ENCODE measurements at regions not wholly inside any gene's neighbourhood (a gene's known extent, or its start where the extent isn't known, plus 50 kb on each side); places are given as distances from the start of the nearest gene placed in this dataset.
"Not testable (repeated sequence)": the region's sequence is repeated elsewhere in the genome, so short reads cannot be mapped to it uniquely, and the experiment has no call there.

DNA sequence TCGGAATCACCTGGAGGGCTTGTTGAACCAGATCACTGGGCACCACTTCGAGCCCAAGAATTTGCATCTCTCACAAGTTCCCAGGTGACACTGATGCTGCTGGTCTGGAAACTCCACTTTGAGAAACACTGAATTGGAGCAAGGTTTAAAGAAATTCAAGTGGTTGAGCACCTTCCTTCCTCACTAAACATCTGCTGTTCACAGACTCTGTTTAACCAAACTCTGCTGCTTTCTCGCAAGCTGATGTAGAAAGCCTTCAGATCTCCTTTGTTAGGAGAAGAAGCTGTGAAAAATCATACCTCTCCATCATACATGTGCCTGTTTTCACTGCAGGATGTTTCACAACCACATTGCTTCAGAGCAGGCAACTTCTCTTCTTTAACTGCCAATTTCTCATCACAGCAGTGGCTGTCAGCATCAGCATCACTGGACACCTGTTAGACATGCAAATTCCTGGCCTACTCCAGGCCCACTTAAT is 87.5 kb upstream of the TOP1 start:
- DNase-seq, result no peak

DNA sequence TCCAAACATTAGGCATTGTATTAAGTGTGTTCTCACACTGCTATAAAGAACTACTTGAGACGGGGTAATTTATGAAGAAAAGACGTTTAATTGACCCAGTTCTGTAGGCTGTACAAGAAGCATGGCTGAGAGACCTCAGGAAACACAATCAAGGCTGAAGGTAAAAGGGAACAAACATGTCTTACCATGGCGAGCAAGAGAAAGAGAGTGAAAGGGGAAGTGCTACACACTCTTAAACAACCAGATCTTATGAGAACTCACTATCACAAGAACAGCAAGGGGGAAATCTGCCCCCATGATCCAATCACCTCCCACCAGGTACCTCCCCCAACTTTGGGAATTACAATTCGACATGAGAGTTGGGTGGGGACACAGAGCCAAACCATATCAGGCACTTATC is 86.6 kb upstream of the TOP1 start:
- DNase-seq, result no peak

DNA sequence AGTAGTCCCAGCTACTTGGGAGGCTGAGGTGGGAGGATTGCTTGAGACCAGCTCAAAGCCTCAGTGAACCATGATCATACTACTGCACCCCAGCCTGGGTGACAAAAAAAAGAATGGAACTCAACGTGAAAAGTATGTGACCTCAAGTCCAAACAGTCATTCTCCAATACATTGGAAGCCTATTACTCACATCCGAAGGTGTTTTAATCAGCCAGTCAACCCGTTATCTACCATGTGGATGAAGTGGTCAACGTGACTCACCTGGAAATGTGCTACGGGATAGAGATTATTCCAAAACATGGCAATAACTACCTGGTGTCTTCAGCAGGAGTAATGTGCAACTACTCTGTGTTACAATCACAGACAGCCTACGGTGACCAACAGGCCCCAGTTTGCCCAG is 85.8 kb upstream of the TOP1 start:
- no peak for DNase-seq

- DNase-seq, result no peak
These were observed 85.0 kb upstream of the TOP1 start for GRCh38 chr20:40943591-40943990.

- no peak for DNase-seq
These were observed 83.4 kb upstream of the TOP1 start for GRCh38 chr20:40945189-40945588.

GRCh38 chr20:40945754-40946450 is 82.7 kb upstream of the TOP1 start:
- DNase-seq, result no peak

GRCh38 chr20:40946451-40946850 is 82.2 kb upstream of the TOP1 start:
- DNase-seq, result no peak

DNA sequence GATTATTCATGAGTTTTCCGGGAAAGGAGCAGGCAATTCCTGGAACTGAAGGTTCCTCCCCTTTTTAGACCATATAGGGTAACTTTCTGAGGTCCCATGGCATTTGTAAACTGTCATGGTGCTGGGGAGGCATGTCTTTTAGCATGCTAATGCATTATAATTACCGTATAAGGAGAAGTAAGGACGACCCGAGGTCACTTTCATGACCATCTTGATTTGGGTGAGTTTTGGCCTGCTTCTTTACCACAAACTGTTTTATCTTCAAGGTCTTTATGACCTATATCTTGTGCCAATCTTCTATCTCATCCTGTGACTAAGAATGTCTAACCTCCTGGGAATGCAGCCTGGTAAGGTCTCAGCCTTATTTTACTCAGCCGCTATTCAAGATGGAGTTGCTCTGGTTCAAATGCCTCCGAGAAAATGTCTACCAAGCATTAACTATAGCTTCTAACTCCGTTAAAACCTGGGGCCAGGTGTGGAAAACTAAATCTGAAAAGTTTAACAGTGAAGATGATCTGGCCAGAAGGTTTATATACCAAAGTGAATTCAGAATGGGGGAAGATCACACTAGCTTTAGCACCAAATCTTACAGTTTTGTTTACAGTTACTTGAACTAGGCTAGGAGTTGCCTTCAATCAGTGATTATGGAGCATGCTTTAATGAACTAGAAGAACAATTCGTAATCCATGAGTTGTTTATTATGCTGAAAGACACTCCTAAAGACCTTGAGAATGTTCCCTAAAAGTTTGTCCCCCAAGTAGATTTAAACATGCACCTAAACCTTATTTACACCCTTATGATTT is 80.0 kb upstream of the TOP1 start:
- DNase-seq, result no peak

- no peak for DNase-seq
These were observed 79.3 kb upstream of the TOP1 start for GRCh38 chr20:40949346-40949745.

DNA sequence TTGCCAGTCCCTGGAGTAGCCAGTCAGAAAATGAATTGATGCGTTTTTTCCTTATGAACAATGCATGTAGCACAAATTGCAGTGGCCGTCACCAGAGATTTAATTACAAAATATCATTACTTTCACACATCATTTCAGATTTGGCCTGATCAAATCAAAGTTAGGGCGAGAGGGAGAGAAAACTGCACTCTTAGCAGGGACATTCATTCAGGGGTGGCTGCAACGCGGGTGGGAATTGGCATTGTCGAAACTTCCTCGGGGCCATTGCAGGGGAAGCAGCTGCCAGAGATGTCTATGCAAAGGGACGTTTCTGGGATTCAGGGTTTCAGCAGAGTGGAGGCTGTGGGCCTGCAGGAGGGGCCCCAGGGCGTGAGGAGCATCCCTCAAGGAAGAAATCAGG is 76.5 kb upstream of the TOP1 start:
- no peak for DNase-seq

GRCh38 chr20:40953416-40953815 is 75.2 kb upstream of the TOP1 start:
- DNase-seq, result no peak

DNA sequence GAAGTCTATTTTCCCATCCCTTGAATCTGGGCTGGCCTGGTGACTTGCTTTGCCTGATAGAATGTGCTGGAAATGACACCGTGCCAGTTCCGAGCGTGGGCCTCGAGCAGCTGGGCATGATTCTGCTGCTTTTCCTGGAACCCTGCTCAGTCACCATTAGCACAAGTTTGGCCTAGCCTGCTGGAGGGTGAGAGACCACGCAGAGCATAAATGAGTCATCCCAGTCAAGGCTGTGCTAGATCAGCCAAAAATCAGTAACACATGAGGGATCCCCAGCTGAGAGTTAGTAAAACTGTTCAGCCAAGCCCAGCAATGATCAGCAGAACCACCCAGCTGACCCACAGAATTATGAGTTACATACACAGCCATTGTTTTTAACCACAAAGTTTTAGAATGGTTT is 74.8 kb upstream of the TOP1 start:
- DNase-seq, result no peak

- no peak for DNase-seq
These were observed 74.0 kb upstream of the TOP1 start for GRCh38 chr20:40954521-40955165.

DNA sequence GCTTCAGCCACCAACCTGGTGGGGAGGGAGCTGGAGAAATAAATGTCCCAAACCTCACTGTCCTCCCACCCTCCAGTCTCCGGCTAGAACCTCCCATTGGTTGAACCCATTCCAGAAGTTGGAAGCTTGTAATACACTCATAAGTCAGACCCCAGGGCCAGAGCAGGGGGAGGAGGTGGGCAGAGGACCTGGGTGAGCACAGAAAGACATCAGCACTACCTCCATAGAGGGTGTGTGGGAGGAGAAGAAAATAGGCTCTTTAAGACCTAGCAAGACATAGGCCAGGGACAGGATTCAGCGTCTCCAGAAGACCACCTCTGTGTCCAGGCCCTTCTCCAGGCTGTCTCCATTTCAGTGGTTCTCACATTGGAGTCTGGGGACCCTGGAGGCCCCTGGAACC is 73.3 kb upstream of the TOP1 start:
- DNase-seq, result no peak

DNA sequence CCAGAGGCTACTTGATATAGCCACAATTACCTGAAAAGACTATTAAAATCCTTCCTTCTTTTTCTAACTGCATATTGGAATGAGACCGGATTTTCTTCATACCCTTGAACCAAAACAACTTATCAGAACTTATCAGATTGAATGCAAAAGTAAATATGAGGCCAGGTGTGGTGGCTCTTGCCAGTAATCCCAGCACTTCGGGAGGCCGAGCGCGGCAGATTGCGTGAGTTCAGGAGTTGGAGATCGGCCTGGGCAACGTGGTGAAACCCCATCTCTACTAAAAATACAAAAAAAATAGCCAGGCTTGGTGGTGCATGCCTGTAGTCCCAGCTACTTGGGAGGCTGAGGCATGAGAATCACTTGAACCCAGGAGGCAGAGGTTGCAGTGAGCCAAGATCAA is 72.8 kb upstream of the TOP1 start:
- DNase-seq, result not testable (repeated sequence)

DNA sequence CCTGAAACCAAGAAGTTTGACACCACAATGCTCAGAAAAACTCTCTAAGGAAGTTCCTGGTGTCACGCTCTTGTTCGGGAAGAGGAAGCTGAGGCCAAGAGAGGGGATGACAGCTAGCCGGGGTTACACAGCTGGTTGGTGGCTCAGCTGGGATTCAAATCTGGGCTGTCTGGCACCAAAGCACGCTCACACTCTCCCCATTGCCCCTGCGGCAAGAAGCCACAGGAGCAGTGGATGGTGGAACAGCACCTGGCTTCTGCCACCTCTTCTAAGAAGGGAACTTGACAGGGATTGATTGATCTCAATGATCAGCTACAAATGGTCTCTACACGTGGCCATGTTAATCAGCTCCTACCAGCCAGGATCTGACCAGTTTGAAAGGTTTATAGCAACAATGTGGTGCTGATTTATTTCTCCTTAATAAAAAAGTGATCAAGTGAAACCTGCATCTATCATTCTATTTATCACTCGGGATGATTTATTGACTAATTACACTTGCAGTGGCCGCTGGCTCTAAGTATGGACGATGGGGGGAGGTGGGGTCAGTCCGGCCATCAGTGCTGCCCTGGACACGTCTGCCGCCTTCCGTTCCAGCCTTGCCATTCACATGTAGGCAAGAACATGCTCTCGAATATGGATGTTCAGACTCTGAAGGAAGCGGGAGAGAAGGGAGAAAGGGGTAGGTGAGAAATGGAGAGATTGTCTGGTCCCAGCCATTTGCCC is 71.9 kb upstream of the TOP1 start:
- DNase-seq, result no peak

DNA sequence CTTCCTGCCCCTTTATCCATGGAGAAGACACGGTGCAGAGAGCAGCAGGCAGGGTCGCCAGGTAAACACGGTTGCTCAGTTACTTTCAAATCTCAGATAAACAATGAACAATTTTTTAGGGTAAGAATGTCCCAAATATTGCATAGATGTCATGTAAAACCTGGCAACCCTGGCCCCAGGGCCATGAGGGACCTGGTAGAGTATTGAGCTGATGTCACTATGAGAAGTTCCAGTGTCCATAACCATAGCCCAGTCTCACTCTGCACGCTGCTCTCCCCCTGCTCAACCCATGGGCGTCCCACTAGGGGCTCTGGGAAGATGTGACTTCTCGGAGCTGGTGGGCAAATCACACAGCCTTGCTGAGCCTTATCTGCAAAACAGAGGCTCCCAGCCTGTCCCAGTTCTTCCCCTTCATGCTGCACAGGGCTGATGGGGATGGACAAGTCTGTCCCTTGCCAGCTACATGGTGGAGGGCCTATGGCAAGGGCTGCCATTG is 71.3 kb upstream of the TOP1 start:
- no peak for DNase-seq

GRCh38 chr20:40958598-40958997 is 70.0 kb upstream of the TOP1 start:
- no peak for DNase-seq

DNA sequence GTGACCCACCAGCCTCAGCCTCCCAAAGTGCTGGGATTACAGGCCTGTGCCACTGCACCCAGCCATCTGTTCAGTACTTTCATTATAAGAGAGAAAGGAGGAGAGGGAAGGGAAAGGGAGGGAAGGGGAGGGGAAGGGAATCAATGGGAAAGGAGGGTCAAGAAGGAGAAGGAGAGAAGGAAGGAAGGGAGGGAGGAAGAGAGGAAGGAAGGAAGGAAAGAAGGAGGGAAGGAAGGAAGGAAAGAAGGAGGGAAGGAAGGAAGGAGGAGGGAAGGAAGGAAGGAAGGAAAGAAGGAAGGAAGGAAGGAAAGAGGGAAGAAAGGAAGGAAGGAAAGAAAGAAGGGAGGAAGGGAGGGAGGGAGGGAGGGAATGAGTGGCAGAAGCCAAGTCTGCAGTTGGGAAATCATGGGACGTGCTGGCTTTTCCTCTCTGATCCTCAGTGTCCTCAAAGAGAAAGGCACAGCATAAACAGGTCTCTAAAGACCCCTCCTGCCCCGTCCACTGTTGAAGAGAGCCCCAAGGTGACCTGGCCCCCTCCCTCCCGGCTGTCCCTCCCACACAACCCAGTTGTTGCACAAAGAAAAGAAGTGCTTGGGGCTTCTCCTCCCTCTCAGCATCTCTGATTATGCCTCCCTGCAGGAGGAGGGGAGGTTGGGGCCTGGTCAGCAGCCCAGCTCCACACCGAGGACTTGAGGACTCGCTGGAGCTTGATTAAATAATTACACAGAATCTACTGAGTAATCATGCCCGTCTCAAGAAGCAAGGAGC is 69.1 kb upstream of the TOP1 start:
- DNase-seq, result no peak

DNA sequence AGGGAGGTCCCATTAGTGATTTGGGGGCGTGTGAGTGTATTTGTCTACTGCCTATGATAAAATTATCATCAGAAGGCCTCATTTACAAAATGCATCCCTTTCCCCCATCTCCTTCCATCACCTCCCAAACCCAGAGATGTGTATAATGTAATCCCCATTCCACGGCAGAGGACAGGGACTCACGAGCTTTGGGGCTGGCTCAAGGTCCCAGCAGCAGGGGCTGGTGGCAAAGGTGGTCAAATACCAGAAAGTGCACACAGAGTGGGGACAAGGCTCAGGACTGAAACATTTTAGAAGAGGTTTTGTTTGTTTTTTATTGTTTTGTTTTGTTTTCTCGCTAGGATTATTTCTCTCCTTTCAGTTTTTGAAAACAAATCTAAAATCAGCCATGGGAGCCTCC is 68.5 kb upstream of the TOP1 start:
- DNase-seq, result no peak

DNA sequence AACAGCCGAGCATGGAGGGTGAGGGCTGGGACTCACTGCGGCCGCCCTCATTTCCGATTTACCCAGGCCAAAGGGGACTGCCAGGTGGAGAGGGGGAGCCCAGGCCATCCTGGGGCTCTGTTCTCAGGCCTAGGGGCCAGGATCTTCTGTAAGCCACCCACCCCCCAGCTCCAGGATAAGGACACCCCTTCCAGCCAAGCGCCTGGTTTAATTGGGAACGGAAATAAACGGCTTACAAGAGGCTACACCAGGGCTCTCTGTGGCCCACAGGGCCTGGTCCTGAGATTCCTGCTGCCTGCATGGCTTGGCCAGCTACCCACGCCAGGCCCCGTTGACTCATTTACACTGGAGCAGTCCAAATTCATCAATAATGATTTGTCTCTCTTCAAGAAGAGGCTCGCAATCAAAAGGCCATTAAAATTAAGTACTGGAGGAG is 68.1 kb upstream of the TOP1 start:
- no peak for DNase-seq

DNA sequence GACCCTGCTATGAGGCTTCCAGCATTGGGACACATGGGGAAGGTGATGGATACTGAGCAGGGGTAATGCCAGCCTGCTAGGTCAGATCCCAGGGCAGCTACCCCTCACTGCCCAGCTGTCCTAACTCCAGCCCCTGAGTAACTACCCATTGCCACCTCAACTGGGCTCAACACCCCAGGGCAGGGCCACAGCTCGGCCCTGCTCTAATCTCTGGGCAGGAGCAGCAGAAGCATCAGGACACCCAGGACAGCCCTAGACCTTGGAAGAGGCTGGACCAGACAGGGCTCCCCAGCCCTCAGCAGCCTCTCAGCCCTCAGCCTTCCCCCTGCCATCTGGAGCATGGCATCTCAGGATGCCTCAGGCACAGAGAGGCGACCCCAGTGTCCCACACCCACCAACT is 67.4 kb upstream of the TOP1 start:
- no peak for DNase-seq
